Activated gamma-delta T cell treated with anti-CD3 and anti-CD28 coated beads, Interleukin-2, amount 50 U/mL, for 16 hours (primary cell): ENCODE measurements at regions not wholly inside any gene's neighbourhood (a gene's known extent, or its start where the extent isn't known, plus 50 kb on each side); places are given as distances from the start of the nearest gene placed in this dataset.

Source experiments
- DNase-seq: peaks from one replicate; pipeline ENCODE4 v3.0.0-alpha.2; 2020; ENCODE audit warnings: low read depth

DNA sequence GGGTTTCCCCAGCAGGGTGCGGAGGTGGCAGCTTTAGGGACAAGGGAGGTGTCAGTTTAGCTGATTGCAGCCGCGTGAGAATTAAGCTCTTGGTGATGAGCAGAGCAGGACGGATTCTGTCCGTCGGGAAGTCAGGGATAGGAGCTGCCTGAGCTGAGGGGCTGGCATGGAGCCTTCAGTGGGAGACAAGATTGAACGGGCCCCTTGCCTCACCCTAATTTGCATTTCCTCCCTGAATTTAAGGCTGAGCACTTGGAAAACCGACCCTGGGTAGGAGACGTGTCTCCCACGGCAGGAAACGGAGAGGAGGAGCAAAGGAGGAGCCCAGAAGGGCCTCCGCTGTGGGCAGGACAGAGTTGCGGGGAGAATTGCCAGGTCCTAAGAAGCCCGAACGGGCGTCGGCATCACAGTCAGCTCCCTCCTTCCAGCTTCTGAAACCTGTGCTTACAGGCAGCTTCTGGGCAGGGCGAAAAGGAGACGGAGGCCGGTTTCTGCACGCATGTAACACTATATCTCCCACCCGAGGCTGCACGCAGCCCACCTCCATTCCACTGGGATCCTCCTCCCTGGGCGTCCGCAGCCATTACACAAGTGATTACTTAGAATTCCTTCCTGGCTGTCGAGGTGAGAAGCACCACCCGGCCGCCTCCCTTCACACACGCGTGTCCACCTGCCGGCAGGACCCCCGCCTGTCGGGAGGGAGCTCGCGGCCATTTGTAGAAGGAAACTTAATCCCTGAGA is 345.8 kb downstream of the BRD1 start:
- DNase-seq: no peak

DNA sequence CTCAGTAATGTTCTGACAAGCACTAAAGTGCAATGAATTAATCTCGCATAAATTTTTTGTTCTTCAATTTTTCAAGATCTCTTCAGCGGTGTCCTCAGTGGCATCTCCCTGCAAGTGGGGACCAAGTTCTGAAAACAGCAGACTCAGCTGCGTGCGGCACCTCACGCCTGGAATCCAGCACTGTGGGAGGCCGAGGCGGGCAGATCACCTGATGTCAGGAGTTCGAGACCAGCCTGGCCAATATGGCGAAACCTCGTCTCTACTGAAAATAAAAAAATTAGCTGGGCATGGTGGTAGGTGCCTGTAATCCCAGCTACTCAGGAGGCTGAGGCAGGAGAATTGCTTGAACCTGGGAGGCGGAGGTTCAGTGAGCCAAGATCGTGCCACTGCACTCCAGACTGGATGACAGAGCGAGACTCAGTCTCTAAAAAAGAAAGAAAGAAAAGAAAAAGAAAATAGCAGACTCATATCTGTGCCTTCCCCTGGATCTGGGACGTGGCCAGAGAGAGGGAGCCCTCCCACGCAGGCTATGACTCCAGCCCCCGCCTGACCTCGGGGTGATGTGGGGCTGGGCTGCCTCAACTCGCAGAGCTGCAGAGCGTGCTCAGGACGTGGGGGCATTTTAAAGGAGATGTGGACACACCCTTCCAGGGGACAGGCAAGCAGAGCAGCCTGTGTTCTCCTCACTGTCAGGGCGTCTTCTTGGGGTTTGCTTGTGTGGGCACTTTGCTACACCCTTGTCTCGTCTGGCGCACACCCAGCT is 346.6 kb downstream of the BRD1 start:
- DNase-seq: no peak

DNA sequence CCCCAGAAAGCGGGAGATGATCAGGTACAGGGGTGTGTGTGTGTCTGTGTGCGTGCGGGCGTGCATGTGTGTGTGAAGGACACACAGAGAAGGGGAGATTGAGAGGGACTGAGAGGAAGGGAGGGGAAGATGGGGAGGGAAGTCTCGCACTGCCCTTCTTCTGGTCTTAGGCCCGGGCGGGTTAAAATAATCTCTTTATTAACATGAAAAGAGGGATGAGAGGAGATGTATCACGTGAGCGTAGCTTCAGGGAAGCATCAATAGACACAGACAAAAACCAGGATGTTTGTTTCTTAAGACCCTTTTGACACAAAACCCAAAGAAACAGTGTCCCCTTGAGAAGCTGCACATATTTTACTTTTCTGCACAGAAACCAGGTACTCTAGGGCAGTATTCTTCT is 347.3 kb downstream of the BRD1 start:
- no peak for DNase-seq

DNA sequence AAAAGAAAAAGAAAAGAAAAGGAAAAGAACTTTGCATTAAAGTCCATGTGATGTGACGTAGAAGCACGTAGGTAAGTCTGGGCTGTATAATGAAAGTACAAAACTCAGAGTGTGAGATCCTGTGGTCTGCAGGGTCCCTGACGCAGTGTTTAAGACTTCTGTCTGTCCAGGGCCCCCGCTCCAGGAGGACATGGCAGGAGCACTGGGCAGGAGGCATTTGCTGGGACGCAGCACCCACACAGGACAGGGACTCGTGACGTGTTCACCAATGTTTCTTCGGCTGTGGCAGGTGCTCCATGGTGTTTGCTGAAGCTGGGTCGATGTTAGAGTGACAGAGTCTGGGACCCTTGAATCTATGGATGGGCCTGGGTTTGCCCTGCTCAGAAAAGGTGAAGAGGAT is 348.1 kb downstream of the BRD1 start:
- DNase-seq: no peak

DNA sequence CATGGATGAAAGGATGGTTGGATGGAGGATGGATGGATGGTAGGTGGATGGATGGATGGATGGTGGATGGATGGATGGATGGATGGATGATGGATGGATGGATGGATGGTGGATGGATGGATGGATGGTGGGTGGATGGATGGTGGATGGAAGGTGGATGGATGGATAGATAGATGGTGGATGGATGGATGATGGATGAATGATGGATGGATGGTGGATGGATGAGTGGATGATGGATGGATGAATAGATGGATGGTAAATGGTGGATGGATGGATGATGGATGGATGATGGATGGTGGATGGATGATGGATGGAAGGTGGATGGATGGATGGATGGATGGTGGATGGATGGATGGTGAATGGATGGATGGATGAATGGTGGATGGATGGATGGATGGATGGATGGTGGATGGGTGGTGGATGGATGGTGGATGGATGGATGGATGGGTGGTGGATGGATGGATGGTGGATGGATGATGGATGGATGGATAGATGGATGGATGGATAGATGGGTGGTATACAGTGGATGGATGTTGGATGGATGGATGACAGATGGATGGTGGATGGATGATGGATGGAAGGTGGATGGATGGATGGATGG is 350.8 kb downstream of the BRD1 start:
- DNase-seq: no peak

DNA sequence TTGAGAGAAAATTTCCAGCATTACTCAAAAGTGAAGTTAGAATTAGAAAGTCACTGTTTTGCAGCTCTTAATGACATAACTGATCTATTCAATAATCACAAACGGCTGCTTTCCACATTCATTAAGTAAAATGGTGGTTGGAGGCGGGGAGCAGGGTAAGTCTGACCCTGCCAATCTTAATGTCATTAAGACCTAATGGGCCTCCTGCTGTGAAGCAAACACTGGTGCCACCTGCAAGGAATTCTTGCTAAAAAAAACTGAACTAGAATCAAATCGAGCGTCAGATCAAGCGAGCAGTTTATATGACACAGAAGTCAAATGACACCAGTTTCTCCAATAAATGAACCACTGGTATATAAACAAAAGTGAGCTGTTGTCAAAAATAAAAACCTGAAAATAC is 351.5 kb downstream of the BRD1 start:
- DNase-seq: no peak

DNA sequence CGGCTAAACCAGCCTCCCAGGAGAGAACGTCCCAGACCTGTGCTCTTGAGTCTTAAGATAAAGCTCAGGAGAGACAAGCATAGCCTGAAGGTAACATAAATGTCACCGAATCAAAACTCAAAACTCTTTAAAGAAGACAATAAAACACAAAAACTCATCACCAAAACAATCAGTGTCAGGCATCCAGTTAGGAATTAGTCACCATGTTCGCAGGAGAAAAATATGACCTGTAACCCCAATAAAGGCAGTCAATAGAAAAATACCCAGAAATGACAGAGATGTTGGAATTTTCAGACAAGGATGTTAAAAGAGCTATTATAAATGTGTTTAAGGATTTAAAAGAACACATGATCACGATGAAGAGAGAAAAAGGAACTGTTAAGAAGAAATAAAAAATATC is 352.4 kb downstream of the BRD1 start:
- DNase-seq: no peak

DNA sequence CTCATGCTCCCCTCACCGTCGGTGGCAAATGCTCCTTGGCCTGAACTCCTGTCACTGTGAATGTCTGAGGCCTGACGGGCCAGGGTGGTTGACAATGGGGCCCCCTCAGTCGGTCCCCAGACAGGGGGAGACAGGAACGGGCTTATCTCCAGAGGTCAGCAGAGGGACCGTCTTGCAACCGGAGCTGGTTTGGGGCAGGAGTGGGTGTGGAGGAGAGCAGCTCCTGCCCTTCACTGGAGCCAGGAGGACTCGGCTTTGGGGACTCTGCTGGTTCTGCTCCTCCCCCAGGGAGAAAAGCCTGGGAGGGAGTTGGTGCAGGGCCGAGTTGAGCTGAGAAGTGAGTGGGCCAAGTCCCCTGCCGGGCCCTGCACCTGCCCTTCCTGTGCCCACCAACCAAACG is 354.4 kb downstream of the BRD1 start:
- DNase-seq: no peak

DNA sequence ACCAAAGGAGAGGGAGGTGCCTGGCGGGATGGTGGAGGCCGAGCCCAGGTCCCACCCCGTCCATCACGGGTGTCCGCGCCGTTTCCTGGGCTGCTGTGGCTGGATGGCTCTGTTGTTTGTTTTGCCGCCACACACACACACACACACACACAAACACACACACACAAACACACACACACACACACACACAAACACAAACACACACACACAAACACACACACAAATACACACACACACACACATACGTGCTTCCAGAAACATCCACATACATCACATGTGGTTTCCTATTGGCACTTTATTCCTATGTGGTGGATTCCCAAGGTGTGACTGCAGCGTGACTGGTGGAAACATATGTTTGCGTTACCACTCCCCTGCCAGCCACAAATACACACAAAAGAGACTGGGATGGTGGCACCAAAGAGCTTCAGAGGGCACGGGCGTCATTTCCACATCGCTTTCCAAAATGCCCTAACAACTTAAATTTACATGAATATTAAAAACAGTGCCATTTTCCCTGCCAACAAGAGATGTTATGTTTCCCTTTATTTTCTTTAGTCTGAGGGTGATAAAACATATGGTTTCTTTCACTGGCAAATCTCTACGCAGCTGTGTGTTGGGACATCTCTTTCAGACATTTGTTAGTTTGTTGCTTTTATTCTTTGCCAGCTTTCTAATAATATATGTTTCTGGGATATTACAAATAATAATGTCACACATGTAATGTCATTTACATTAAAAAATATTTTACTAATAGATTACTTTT is 356.8 kb downstream of the BRD1 start:
- no peak for DNase-seq

DNA sequence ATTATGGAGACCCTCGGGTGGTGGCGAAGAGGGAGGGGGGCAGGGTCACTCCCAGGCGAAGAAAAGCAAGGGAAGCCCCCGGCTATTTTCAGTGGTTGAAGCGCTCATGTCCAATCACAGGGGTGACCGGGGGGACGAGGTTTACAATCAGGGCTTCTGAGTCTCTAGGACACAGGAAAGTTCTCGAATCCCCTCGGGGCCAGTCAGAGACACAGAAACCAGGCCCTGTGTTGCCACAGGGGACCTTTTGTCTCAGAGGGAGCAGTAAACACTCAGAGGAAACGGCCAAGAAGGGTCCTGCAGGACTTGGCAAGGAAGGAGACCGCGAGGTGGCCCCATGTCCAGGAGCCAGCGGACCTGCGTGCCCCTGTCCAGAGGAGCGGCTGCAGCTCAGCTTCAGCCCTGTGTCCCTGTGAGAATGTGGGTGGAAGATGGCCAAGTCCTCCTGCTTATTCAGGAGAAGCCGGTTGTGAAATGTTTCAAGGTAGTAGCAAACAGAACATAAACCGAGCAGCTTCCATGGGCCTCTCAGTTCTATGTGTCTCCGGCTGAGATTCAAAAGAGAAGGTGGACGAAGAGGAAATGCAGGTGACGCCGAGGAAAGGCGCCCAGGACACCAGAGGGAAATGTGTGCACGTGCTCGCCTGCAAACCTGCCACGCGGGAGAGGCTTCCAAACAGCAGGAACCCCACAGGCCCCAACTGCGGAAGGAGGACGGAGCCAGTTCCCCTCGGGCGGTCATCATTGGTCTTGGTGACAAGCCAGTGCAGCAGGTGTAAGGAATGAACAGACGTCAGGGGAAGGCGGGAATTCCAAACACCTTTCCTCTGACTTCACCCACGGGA is 357.6 kb downstream of the BRD1 start:
- DNase-seq: no peak

DNA sequence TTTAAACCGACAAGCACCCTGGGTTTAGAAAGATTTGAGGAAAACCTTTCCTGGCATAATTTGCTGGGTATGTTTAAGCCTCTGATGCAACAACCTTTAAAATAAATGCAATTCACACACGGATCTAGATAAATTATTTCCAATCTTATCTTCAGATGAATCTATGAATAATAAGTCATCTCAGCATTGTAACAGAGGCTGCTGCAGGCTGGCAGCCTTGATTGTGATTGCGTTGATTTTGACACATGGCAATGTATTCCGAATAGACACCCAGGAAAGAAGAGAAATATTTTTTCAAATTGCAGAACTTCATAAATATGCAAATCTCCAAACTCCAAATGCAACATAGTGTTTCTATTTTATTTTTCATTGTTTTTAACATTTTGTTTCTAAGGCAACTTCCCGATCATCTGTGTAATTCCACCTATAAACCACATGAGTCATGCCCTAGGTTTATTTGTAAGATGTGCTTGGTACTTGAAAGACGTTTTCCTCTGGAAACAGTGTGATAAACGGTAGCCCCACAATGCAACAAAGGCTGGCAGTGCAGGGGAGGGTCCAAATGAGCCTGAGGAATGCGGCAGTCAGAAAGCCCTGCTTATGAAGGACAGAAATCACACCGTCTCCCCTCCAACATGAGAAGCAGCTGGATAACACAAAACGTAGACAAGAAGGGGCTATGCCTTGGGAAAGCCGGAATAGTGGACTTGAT is 359.0 kb downstream of the BRD1 start:
- no peak for DNase-seq

DNA sequence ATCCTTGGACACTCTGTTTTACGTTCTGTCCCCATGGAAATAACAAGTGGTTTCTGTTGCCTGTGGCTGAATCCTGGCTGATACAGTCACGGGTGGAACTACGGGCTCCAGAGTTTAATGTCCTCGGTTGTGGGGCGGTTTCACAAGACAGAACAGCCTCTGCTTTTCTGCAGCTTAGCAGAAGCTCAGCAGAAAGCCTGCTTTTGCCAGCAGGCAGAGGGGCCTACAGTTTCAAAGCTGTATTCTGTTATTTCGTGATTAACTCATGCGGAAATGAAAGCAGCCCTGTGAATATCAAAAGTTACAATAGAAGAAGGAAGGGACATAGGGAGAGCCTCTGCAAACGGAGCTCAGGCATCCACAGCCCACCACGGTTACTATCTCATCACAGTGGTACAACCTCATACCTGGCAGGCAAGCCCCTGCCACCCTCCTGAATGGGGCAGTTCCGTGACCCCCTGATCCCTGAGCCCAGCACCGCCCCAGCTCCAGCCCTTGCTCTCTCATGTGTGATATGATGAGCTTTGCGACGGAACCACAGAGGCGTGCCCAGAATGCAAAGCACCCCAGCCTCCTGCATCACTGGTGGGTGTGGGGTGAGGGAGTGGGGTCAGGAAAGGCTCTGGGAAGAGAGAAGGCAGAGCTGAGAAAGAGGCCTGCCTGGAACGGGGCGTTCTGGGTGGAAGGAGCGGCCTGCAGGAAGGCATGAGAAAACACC is 360.6 kb downstream of the BRD1 start:
- no peak for DNase-seq

DNA sequence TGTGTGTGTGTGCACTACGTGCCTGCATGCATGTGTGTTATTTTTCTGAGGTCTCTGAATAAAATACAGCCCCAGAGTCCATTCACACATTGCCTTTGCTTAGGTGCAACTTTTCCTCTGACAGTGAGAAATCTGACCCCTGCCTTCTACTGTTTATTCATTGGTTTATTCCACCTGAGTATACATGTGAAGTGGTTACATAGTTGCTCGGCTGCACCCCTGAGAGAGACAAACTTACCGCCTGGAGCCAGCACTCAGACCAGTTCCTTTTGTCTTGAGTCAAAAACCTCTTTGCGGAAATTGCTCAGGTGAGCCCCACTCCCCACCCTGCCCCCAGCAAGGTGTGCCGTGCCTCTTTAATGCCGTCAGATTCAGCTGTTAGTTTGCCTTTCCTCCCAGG is 363.6 kb downstream of the BRD1 start:
- no peak for DNase-seq

DNA sequence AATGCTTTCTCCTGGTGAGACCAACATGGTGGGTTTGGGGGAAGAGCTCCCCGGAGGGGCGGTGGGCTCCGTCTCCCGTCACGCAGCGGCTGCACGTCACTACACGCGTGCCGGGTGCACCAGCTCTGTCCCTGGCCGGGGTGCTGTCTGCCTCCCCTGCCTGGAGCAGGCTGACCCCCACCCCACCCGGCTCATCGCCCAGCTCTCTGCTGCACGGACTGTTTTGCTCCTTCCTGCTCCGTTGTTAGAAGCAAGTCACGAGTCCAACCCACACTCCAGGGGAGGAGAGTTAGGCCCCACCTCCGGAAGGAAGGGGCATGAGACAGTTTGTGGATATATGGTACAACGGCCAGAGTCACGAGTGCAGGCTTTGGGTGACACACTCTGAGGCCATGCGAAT is 364.9 kb downstream of the BRD1 start:
- DNase-seq: no peak

DNA sequence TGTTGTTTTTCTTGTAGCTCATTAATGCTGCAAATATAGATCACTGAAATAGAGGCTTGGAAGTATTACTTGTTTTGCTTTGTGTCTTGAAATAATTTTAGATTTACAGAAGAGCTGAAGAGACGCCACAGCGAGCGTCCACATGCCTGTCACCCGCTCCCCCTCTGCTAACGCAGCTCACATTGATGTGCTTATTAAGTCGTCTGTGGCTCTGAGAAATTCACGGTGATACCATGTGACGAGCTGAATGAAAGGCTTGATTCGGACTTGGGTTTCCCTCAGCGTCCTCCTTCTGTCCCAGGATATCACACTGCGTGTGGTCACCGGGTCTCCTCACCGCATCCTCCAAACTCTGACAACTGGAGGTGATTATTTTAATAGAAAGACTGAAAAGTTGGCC is 365.4 kb downstream of the BRD1 start:
- no peak for DNase-seq

DNA sequence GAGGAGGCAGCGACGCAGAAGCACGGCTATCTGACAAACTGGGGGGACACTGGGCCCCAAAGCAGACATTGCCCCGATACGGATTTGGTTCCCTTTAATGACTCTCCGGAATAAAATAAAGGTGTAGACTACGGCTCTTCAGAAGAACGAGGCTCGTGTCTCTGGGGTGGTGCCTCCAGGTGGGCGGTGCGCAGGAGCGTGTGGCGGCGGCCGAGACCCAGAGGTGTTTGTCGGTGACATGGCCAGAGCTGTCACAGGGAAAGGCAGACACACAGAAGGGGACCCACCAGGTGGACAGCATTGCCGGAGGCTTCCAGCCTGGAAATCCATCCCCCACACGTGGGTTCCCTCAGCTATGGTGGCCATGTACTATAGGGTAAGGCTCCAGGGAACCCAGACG is 366.0 kb downstream of the BRD1 start:
- no peak for DNase-seq

DNA sequence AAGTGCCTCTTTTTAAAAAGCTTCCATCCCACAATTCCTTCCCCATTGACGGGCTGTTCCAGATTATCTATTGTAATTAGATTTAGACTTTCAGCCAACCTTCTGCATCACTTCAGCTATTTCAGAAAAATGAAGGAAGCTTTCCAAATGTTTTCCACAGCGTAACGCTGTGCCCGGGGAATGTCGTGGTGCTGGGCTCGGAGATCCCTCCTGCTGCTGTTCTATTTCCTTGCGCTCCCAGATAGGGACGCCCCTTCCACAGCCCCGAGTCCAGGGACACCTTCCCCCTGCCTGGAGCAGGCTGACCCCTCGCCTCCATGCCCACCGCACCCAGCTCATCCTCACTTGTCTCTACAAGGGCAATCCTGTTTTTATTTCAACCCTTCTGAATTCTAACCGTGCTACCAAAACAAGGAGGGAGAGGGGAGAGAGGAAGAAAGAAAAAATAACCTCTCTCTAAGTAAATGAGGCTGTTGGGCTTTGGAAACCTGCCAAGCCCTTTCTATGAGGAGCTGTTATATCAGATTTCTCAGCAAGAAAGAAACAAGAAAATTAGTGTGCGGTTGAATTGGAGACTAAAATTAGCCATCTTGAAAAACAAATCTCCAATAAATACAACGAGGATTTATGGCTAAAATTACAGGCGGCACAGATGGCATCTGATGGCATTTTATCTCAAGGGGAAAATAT is 366.9 kb downstream of the BRD1 start:
- DNase-seq: no peak

DNA sequence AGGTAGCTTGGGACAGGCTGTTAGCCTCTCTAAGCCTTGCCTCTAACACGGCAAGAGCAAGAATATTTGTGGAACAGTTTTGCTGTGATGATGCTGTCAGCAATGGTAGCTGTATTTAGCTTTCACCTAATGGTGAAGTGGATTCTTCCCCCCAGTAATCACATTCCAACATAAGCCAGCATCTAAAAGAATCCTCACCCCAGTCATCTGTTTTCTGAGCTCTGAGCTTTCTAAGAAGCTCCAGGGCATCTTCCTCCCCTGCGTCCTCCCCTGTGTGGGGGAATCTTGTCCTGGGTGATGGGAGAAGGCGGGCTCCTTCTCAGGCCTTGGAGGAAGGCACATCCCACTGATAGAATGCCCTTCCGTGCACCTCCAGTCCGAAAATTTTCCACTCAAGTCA is 367.6 kb downstream of the BRD1 start:
- DNase-seq: no peak

DNA sequence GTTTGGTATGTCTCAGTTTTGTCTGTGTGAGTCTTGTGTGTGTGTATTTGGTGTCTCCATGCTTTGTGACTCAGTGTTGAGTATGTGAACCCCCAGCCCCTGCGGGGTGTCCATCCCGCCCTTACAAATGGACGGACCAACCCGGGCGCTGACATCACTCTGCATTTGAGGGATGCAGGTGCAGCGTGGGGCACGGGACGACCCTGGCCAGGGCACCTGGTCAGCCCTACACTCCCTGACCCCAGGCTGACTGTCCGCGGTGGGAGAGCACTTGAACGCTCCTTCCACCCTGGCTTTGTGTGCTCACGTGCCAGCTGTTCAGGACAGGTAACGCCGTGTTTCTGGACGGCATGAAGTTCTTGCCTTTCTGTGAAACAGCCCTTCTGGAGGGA is 369.0 kb downstream of the BRD1 start:
- DNase-seq: no peak
